Choroid plexus epithelial cell (primary cell): ENCODE measurements at regions not wholly inside any gene's neighbourhood (a gene's known extent, or its start where the extent isn't known, plus 50 kb on each side); places are given as distances from the start of the nearest gene placed in this dataset.

Experiments used
- DNase-seq: peaks from one replicate; pipeline ENCODE4 v3.0.0-alpha.2; 2010; ENCODE audit warnings: low read depth
- H3K4me3 ChIP-seq: 2 replicates; pipeline ENCODE4 v1.5.1; 2011; ENCODE audit warnings: low read depth, mild to moderate bottlenecking, control low read depth, low read length, moderate library complexity
- TF ChIP-seq, protein P1 (sequence below): conservative IDR thresholded peaks from 2 replicates; pipeline ENCODE4 v1.5.1; 2011; ENCODE audit warnings: low read depth, mild to moderate bottlenecking, control low read depth, inconsistent platforms, low read length, moderate library complexity

DNA sequence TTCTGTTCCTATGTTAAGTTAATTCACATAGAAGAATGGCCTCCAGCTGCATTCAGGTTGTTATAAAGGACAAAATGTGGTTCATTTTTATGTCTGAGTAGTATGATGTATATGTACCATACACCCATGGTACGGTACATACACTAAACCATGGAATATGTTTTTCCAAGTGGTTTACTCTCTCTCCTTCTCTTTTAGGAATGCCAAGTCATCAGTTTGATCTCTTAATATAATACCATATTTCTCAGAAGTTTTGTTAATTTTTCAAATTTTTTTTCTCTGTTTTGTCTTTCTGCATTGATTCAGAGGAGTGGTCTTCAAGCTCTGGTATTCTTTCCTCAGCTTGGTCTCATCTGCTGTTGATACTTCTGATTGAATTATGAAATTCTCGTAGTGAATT lies 230.9 kb downstream of the DSEL start:
- no peak for DNase-seq
- TF ChIP-seq, protein P1, sequence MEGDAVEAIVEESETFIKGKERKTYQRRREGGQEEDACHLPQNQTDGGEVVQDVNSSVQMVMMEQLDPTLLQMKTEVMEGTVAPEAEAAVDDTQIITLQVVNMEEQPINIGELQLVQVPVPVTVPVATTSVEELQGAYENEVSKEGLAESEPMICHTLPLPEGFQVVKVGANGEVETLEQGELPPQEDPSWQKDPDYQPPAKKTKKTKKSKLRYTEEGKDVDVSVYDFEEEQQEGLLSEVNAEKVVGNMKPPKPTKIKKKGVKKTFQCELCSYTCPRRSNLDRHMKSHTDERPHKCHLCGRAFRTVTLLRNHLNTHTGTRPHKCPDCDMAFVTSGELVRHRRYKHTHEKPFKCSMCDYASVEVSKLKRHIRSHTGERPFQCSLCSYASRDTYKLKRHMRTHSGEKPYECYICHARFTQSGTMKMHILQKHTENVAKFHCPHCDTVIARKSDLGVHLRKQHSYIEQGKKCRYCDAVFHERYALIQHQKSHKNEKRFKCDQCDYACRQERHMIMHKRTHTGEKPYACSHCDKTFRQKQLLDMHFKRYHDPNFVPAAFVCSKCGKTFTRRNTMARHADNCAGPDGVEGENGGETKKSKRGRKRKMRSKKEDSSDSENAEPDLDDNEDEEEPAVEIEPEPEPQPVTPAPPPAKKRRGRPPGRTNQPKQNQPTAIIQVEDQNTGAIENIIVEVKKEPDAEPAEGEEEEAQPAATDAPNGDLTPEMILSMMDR = no peak
- no peak overlapping the region for H3K4me3 ChIP-seq

DNA sequence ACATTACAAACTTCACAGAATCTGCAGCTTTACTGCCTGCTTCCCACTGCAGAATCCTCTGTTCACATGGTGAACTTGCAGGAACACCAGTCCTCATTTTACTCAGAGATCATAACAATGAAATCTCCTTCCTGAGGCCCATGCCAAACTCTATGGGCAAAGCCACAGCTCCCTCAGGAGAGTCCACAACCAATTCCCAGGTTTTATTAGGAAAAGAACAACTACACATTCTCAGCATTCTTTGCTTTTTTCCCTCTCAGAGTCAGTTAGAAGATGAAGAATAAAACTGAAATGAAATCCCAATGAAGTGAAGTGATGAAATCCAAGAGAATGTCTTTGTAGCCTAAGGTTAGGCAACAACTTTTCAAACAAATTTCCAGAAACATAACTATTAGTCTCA lies 233.7 kb downstream of the DSEL start:
- no peak overlapping the region for H3K4me3 ChIP-seq
- TF ChIP-seq, protein P1 = no peak
- peak; percentile 36 for DNase-seq

DNA sequence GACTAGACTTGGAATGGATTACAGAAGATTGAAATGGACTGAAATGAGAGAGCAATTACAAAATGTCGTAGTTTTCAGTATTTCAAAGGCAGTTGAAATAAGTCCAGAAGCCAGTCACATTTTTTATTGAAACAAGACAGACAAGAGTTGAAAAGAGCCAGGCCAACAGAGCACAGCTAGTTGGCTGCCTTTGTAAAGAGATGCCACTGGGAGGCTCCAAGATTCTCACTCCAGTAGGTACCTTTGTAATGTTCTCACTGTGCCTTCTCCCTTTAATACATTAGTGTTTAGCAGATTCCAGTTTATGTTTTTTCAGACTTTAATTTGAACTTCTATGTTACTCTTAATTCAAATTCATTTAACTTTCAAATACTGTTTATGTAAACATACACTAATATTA lies 234.8 kb downstream of the DSEL start:
- TF ChIP-seq, protein P1 = no peak
- no peak overlapping the region for H3K4me3 ChIP-seq
- no peak for DNase-seq

DNA sequence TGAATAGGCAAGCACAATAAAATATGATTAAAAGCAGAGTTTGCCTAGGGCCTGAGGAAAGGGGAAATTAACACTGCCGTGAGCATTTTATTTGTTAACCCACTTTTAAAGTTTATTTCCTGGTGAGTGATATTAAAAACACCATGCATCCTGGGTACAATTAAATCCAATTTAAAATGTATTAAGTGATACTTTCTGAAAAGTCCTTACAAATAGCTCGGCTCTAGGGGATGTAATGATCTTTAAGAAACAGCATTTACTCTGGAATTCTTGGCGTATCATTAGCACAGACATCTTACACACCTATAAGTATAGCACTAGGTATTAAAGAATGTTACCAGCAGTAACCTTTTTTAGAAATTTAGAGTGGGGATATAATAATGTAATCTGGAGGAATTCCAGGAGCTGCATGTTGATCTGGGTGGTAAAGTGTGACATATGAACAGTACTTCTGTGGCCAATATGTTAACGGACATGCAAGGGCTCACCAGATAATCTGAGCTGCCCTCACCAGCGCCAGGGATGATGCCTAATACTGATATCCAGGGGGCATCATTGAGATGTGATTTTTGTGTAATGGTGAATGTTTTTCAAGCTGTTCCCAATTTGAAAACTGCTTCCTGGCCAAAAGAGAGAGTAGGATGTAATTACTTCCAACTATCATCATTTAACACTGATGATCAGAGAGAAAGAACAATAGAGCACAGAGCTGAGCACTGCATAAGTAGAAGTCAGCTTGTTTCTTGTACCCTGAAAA lies 235.9 kb downstream of the DSEL start:
- DNase-seq = no peak
- H3K4me3 ChIP-seq = no peak overlapping the region
- TF ChIP-seq, protein P1 = no peak

DNA sequence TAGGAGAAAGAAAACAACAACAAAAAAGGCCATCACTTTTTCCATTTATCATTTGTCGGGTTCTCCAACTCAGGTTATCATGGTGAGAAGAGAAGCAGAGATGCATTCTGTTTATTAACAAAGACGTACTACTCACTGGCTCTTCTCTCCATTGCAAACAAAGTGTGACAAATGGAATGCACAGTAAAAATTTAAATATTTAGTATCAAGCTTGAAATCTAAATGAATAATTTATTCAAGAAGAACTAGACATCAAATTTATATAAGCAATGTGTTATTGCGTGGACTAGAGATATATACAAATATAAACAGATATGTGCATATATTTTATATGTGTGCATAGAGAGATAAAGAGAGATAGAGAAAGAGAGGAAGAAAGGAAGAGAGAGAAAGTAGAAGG lies 236.5 kb downstream of the DSEL start:
- TF ChIP-seq, protein P1 = no peak
- H3K4me3 ChIP-seq = no peak overlapping the region
- DNase-seq = no peak

DNA sequence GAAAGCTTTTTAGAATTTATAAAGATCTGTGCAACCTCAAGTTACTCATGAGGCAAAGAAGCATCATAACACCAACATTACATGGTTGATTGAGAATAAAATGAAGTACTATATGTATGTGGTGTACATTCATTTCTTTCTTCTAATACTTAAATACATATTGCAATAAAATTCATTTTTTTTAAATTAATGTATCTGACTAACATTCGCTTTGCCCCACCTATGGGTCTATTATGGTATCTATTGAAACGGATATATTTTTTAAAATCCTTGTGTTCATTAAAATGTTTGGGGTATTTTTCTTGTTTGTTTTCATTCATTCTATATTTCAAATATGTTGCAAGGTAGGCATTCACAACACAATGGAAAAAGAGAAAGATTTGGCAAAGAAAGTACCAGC lies 237.5 kb downstream of the DSEL start:
- no peak for DNase-seq
- H3K4me3 ChIP-seq = no peak overlapping the region
- TF ChIP-seq, protein P1 = peak; percentile 5

DNA sequence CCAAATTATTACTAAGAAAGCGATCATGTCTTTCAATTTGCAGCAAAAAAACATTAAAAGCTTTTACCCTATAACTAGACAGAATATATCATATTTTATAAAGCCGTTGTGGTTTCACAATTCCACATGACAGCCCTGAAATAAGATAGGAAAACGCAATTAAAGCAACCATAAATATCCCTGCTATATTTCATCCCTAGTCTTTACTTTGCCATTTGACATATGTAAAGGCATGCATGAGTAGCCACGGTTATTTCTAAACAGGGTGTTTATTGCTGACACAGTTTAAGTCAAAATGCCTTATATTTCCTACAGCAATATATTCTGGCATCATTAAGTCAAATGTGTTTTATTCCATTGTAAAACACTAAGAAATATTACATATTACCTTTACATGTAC lies 239.9 kb downstream of the DSEL start:
- H3K4me3 ChIP-seq = no peak overlapping the region
- DNase-seq = no peak
- TF ChIP-seq, protein P1 = no peak
